ENCODE measurements at regions not wholly inside any gene's neighbourhood (a gene's known extent, or its start where the extent isn't known, plus 50 kb on each side); places are given as distances from the start of the nearest gene placed in this dataset.

DNA sequence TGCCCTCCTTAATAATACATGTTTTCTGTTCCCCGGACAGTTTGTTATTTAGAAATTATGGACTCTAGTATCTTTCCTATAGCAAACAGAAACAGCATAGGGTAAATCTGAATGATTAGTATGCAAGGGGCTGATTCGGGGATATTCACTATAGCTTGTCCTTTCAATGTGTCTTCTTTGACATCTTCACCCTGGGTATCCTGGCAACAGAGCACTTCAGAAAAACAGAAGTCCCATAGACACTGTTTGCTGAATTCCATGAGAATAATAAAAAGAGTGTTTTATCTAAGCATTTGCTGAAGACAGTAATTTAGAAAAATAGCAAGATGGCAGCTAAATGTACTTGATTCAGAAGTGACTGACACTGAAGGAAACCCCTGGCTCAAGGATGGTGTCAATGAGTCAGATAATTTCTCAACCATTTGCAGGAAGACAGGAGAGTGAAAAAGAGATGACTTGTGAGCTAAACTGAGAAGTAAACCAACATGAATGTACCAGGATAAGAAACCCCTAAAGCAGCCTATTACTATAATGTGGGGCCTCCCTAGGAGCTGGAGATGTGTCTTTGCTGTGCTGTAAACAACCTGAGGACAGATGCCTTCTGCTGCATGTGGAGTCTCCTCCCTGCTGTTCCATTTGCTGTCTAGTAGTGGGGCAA, 246.2 kb downstream of the MAN2A1 start:
- DNase-seq (ENCODE audit: low read depth, low spot score) (no peak), FAIRE-seq (no peak)
- H3K9me1 ChIP-seq (replicated peaks; ENCODE audit: control insufficient read depth, extremely low read depth, insufficient read depth, low read length), result no peaks in the 10 kb centered on the region
- dilution Hi-C loops (cut with MboI; ENCODE audit: extremely low pct_ligation_motif_present, low sequenced_read_pairs) (no loop called here), intact Hi-C loops (cut with micrococcal nuclease) (no loop called here)
- H4K20me1 ChIP-seq (replicated peaks; ENCODE audit: control insufficient read depth, extremely low read depth, insufficient read depth, low read length), result no peaks in the 10 kb centered on the region
- no peaks in the 10 kb centered on the region for H3K4me1 ChIP-seq (ENCODE audit: control insufficient read depth, extremely low read depth, insufficient read depth, low read length)
- H3K4me3 ChIP-seq (replicated peaks in 1 of 3; ENCODE audit: insufficient read depth in 1 of 3, low read depth in 1 of 3, low read length in 3 of 3), result no peak overlapping the region
- no peak overlapping the region for H3K27ac ChIP-seq (ENCODE audit: insufficient read depth, low read depth, low read length)
- no peaks in the 10 kb centered on the region for H3K27me3 ChIP-seq (ENCODE audit: control insufficient read depth in 2 of 2, insufficient read depth in 2 of 2, low read length in 2 of 2)
- no peaks in the 10 kb centered on the region for H3K79me2 ChIP-seq (ENCODE audit: control insufficient read depth, insufficient read depth, low read length)
- H3K36me3 ChIP-seq (ENCODE audit: control insufficient read depth in 2 of 2, extremely low read depth in 1 of 2, insufficient read depth in 2 of 2, low read length in 2 of 2), result no peaks in the 10 kb centered on the region
- no peak for TF ChIP-seq MYC (IDR thresholded peaks at IDR 0.05; ENCODE audit: low read depth, low read length)
- TF ChIP-seq FOS (IDR thresholded peaks at IDR 0.05; ENCODE audit: borderline replicate concordance, insufficient read depth, low read length), result no peak
- TF ChIP-seq POLR2AphosphoS5 (IDR thresholded peaks at IDR 0.05; ENCODE audit: insufficient read depth, low read depth, low read length), result no peak
- TF ChIP-seq, protein P1, sequence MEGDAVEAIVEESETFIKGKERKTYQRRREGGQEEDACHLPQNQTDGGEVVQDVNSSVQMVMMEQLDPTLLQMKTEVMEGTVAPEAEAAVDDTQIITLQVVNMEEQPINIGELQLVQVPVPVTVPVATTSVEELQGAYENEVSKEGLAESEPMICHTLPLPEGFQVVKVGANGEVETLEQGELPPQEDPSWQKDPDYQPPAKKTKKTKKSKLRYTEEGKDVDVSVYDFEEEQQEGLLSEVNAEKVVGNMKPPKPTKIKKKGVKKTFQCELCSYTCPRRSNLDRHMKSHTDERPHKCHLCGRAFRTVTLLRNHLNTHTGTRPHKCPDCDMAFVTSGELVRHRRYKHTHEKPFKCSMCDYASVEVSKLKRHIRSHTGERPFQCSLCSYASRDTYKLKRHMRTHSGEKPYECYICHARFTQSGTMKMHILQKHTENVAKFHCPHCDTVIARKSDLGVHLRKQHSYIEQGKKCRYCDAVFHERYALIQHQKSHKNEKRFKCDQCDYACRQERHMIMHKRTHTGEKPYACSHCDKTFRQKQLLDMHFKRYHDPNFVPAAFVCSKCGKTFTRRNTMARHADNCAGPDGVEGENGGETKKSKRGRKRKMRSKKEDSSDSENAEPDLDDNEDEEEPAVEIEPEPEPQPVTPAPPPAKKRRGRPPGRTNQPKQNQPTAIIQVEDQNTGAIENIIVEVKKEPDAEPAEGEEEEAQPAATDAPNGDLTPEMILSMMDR (IDR thresholded peaks at IDR 0.05; ENCODE audit: extremely low read depth in 1 of 2, insufficient read depth in 1 of 2, low read depth in 1 of 2, low read length in 2 of 2), result no peak
- TF ChIP-seq GATA2 (IDR thresholded peaks at IDR 0.05; ENCODE audit: insufficient read depth, insufficient read length, low read depth, low read length), result no peak
- TF ChIP-seq, protein P2, sequence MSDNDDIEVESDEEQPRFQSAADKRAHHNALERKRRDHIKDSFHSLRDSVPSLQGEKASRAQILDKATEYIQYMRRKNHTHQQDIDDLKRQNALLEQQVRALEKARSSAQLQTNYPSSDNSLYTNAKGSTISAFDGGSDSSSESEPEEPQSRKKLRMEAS (IDR thresholded peaks at IDR 0.05; ENCODE audit: insufficient read depth, insufficient read length), result no peak
- TF ChIP-seq POLR2A (IDR thresholded peaks at IDR 0.05; ENCODE audit: low read depth, low read length), result no peak
- no peak for TF ChIP-seq JUN (IDR thresholded peaks at IDR 0.05; ENCODE audit: borderline replicate concordance, insufficient read depth, insufficient read length, low read depth)
- TF ChIP-seq EZH2 (IDR thresholded peaks at IDR 0.05; ENCODE audit: borderline replicate concordance, low read depth, low read length, severe bottlenecking), result no peak
- no peak overlapping the region for H2AFZ ChIP-seq (ENCODE audit: low read depth, low read length)
- no TSS peak for BruUV-seq (replicated peaks)
- ChIA-PET CTCF (no interaction called here), POLR2A (no interaction called here)
- no peaks in the 10 kb centered on the region for H3K9me3 ChIP-seq (replicated peaks; ENCODE audit: control insufficient read depth, insufficient read depth, low read length)
- H3K9ac ChIP-seq (replicated peaks; ENCODE audit: extremely low read depth, insufficient read depth, low read length), result no peak overlapping the region
- H3K4me2 ChIP-seq (ENCODE audit: insufficient read depth, low read length), result no peak overlapping the region

Data from endothelial cell of umbilical vein (primary cell).